ENCODE measurements at regions not wholly inside any gene's neighbourhood (a gene's known extent, or its start where the extent isn't known, plus 50 kb on each side); places are given as distances from the start of the nearest gene placed in this dataset.
"Not testable (repeated sequence)": the region's sequence is repeated elsewhere in the genome, so short reads cannot be mapped to it uniquely, and the experiment has no call there.

DNA sequence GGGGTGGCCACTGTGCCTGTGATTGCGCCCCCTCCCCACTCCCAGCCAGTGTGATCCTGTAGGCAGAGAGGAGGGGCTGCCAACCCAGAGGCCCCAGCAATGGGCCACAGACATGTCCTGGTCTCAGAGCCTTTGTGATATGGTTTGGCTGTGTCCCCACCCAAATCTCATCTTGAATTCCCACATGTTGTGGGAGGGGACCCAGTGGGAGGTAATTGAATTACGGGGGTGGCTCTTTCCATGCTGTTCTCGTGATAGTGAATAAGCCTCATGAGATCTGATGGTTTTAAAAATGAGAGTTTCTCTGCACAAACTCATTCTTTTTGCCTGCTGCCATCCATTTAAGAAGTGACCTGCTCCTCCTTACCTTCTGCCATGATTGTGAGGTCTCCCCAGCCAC, 56.8 kb upstream of the ZNF469 start:
- no peak for DNase-seq

DNA sequence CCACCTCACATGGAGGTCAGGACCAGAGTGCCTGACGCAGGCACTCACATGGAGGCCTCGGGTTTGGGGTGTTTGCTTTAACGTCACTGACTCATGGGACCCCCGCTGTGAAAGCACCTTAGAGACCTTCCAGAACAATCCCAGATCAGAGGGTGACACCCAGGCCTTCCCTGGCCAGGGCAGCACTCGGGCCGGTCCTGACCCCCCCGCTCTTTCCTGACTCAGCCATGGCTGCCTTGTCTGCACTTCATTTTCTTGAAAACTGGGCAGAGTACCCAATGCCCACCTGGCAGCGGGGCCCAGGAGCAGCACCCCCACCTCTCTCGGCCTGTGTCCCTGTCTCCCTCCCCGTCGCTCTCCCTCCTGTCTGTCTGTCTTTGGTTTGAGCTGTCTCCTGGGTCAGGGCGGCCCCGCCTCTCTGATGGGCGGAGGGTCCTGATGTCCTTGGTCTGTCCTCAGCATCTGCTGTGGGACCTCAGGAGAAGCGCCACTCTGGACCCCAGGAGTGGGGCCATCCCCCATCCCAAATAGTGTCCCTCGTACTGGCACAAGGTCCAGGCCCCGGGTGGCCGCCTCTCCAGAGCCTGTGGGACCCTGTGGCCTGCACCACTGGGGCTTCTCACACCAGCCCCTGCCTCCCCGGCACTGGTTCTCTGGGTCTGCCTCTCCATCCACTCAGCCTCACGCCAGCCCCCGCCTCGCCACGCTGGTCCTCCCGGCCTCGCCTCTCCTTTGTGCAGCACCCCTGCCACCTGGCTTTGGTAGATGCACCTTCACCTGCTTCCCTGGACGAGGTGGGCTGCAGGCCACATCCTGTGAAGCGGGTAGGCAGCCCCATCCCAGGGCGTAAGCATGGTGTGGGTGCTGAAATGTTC, 55.9 kb upstream of the ZNF469 start:
- DNase-seq = no peak

DNA sequence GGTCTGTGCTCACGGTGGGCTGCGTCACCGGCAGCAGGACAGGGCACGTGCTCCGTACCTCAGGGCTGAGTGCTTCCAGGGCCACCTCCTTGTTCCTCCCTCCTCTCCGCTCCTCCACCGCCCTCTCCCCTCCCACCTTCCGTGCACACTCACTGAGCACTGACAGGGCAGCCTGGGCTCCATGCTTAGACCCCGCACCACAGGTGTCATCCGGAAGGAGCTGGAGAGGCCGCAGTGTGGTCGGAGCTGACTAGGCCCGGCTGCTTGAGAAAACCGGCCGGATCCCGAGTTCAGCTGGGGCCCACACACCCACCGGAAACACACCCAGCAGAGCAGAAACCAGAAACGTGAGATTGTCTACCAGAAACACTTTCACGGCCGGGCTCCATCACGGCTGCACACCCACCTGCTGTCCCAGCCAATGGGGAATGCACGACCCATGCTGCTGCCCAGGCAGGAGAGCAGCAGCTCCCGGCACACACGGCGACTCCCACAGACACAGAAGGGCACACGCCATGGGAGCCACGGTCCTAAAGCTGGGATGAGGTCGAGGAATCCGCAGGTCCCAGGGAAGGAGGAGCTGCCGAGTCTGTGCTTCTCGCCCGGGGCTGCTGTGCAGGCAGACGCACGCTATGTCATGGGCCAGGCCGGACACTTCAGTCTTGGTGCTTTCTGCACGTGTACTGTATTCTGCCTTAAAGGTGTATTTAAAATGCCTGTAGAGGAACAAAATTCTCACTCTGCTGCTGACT, 55.0 kb upstream of the ZNF469 start:
- DNase-seq = no peak

DNA sequence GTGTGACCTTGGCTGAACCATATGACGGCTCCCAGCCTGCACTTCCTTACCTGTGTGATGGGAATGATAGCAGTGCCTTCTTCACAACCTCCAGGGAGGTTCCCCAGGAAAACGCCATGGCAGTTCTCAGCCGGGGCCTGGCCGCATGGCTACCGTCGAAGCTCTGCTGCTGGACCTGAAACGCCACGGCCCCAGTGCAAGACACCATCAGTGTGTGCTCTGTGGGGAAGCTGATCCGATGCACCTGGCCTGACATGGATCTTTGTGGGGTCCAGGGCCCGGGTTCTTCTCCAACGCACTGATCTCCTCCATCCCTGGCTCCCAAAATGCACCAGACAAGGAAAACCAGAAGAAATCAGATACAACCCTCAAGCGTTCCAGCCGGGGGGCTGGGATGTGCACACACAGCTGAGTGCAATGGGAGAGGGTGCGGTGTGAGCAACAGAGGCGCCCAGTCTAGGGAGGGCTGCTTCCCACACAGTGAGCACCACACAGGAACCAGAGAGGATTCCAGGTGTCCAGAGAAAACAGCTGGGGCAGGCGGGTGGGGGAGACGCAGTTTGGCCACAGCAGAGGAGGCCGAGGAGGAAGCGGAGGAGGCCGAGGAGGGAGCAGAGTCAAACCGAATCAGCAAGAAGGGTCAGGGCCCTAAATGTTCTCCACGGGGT, 54.3 kb upstream of the ZNF469 start:
- no peak for DNase-seq

DNA sequence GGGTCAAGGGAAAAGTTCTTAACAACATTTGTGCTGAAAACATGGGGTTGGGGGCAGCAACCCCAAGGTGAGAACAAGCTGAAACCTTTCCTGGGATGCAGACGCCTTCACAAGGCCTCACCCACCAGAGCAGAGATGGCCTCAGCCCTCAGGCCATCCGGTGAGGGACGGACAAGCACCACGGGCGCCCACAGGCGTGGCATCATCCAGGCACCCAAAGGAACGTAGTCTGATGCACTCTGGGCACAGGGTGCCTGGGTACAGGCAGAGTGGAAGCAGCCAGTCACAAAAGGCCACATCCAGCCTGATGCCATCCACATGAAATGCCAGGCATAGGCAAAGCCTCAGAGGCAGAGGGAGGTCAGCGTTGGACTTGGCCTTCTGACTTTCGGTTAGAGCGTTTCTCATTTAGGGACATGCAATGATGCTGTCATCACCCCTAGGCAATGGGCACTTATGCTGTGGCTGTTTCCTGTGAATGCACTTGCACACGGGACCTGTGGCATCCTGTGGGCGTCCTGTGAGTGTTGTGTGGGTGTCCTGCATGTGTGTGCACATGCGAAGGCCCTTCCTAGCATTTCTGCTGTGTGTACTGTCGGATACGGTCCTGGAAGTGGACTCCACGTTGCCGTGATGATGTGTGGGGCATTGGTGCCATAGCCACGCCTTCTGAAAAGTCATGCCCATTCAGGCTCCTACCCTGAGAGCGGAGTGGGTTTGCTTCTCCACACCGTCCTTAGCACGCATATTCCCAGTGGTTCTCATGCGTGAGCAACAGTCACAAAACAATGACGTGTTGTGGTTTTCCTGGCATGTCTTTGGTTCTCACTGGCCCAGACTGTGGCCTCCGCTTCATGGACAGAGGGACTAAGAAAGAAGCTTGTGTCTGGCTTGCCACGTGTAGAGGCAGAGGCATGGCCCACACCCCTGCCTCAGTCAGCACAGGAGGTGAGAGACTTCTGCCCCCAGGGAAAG, 52.7 kb upstream of the ZNF469 start:
- DNase-seq = no peak

DNA sequence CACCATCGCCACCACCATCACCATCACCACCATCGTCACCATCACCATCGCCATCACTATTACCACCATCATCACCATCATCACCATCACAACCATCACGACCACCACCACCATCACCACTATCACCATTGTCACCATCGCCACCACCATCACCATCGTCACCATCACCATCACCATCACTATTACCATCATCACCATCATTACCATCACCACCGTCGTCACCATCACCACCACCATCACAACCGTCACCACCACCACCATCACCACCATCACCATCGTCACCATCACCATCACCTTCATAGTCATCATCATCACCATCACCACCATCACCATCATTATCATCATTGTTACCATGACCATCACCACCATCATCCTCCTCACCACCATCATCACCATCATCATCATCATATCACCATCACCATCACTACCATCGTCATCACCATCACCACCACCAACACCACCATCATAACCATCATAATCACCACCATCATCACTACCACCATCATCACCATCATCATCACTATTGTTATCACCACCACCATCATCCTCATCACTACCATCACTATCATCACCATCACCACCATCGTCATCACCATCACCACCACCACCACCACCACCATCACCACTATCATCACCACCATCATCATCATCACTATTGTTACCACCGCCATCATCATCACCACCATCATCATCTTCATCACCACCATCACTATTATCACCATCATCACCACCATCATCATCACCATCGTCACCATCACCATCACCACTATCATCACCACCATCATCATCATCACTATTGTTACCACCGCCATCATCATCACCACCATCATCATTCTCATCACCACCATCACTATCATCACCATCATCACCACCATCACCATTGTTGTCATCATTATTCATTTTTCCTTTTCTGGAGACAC, 51.5 kb upstream of the ZNF469 start:
- no peak for DNase-seq

DNA sequence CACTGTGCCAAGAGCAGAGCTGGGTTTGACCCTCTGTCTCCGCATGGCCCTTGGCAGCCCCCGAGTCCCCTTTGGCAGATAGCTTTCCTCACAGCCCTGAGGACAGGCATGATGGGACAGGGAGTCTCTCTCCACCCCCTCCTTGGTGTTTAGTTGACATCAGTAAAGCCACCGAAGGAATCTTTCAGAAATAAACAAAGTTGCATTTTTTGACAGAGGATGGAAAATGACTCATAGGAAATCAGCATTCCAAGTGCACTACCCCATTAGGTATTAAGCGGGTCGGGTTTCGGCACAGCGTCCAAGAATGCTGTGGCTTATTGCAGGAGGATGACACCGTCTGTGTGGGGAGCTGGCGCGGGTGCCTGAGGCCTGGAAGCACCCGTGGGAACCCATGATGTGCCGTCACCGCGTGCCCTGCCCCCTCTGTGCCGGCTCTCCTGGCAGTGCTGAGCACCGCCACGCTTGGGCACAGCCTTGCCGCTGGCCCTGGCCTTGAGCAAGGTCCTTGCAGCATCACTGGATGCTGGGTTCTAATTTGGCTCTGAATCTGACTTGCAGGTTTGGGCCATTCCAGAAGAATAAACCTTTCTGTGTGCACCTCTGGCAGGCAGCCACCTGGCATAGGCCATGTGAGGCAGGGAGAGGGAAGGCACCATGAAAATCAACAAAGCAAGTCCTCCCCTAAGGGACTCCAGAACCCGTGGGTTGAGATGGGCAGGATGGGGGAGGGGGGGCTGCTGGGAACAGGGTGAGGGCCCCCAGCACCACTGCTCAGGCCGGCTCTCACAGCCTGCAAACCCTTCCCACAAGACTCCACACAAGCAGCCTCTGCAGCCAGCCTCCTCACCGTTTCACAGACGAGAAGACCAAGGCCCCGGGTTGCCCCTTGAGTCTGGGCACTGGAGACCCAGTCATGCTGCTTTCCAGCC, 50.5 kb upstream of the ZNF469 start:
- DNase-seq = no peak

DNA sequence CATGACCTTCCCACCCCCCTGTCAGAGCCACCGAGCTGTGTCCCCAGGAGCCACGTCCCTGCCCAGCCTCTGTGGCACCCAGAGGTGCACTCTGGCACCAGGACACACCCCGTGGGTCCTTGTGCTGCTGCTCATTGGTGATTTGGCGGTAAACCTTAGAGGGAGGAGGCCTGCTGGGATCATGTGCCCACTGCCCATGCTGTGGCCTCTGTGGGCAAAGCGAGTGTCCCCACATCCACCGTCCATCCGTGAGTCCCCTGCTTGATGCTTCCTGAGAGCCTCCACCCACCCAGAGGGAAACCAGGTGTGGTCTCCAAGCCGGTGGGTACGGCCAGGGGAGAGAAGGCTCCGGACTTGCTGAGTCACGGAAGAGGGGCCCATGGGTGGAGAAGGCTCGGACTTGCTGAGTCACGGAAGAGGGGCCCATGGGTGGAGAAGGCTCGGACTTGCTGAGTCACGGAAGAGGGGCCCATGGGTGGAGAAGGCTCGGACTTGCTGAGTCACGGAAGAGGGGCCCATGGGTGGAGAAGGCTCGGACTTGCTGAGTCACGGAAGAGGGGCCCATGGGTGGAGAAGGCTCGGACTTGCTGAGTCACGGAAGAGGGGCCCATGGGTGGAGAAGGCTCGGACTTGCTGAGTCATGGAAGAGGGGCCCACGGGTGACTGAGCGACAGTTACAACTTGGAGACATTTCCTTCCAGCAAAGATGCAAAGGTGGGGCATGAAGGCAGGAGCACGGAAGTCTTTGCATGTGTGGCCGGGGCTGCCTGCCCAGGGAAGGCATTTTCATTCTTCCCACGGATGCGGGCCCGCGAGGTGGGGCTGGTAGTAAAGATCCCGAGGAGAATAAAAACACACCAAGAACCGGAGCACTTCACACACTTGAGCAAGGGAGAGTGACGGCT, 49.6 kb upstream of the ZNF469 start:
- DNase-seq = not testable (repeated sequence)
